ENCODE measurements at regions not wholly inside any gene's neighbourhood (a gene's known extent, or its start where the extent isn't known, plus 50 kb on each side); places are given as distances from the start of the nearest gene placed in this dataset.
A peak's percentile ranks its signal among the peaks of the same experiment; 100 is the strongest.

DNA sequence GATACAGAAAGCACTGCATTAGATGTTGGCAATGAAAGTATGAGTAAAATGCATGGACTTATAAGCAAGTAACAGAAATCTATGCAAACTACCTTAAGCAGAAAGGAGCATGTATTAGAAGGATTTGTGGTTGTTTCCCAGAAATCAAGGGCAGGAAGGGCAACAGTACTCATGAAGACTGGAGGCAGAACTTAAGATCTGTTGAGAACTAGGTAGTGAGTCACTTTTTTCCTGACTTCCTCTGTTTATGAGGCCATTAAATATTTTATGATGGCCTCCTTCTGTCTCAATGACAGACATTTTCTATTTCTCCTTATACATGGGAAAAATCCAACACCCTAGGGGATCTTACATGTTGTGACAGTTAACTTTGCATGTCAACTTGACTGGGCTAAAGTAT, 398.2 kb downstream of the MID1IP1 start:
- TF ChIP-seq, protein P1, sequence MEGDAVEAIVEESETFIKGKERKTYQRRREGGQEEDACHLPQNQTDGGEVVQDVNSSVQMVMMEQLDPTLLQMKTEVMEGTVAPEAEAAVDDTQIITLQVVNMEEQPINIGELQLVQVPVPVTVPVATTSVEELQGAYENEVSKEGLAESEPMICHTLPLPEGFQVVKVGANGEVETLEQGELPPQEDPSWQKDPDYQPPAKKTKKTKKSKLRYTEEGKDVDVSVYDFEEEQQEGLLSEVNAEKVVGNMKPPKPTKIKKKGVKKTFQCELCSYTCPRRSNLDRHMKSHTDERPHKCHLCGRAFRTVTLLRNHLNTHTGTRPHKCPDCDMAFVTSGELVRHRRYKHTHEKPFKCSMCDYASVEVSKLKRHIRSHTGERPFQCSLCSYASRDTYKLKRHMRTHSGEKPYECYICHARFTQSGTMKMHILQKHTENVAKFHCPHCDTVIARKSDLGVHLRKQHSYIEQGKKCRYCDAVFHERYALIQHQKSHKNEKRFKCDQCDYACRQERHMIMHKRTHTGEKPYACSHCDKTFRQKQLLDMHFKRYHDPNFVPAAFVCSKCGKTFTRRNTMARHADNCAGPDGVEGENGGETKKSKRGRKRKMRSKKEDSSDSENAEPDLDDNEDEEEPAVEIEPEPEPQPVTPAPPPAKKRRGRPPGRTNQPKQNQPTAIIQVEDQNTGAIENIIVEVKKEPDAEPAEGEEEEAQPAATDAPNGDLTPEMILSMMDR (conservative IDR thresholded peaks at IDR 0.05; ENCODE audit: low read depth, low read length): no peak
- no peak overlapping the region for H3K4me3 ChIP-seq (ENCODE audit: low read depth, low read length)
- DNase-seq (ENCODE audit: low read depth): no peak

DNA sequence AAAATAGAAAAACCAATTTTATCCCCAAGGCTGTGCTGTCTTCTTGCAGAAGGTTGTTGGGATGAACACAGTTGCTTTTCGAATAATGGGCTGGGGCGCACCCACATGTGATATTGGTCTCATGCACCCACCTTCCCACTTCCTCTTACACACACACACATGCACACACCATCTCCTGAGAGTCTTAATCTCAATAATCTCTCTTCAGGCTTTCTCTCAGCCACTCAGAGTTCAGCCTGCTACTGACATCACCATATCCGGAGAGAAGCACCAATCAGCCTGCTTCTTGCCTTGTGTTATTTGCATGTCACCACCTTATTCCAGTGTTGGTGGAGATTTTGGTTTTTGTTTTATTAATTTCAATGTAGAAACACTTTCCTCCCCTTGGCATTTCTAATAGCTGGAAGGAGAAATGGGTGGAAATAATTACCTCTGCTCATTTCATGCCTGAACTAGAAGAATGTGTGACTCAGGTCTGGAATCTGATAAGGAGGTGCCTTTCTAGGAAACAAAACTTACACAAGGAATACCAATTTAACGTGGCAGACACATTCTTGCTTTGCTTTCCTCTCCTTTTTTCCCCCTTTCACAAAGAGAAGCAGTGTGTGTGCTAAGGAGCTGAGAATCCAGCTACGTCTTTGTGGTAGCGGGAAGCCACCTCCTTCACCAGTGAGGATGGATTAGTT, 400.2 kb downstream of the MID1IP1 start:
- no peak overlapping the region for H3K4me3 ChIP-seq (ENCODE audit: low read depth, low read length)
- DNase-seq (ENCODE audit: low read depth): peak; percentile 20
- TF ChIP-seq, protein P1 (conservative IDR thresholded peaks at IDR 0.05; ENCODE audit: low read depth, low read length): no peak

DNA sequence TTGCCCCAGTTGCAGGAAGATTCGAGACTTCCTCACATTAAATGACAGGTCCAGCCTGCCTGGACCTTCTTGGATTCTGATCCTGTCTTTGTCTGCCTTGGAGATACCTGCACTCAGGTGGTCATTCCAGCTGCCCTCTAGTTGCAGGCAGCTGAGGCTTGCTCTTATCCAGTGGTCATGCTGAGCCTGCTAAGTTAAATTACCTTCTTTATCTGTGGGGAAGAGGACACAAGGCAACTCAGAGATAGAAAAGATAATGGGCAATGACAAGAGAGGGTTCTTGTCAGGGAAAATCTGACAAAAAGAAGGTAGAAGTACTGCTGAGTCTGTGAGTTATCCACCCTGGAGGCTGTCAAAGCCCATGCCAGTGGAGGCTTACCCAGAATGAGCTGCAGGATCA, 401.4 kb downstream of the MID1IP1 start:
- no peak overlapping the region for H3K4me3 ChIP-seq (ENCODE audit: low read depth, low read length)
- no peak for DNase-seq (ENCODE audit: low read depth)
- TF ChIP-seq, protein P1 (conservative IDR thresholded peaks at IDR 0.05; ENCODE audit: low read depth, low read length): no peak

- TF ChIP-seq, protein P1 (conservative IDR thresholded peaks at IDR 0.05; ENCODE audit: low read depth, low read length): no peak
- DNase-seq (ENCODE audit: low read depth): no peak
- no peak overlapping the region for H3K4me3 ChIP-seq (ENCODE audit: low read depth, low read length)
Observed at GRCh38 chrX:39203427-39203826, 402.2 kb downstream of the MID1IP1 start.

DNA sequence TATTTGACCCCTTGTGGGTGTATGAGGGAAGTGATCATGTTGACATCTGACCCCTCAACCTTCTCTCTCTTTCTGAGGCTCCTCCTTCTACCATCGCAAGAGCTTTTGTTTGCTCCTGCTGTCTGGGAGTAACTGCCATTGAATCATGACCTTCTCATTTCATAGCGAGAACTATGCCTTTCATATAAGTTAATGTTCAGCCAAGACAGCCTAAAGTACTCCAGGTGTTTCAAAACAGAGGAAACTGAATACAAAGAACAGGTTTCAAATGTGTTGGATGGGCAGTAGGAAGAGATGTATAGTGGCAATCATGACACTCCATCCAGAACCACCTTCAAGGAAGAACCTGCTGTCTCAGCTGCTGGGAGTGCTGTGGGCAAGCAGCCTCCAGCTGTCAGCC, 403.1 kb downstream of the MID1IP1 start:
- no peak for DNase-seq (ENCODE audit: low read depth)
- no peak overlapping the region for H3K4me3 ChIP-seq (ENCODE audit: low read depth, low read length)
- TF ChIP-seq, protein P1 (conservative IDR thresholded peaks at IDR 0.05; ENCODE audit: low read depth, low read length): no peak

GRCh38 chrX:39204945-39205344, 403.7 kb downstream of the MID1IP1 start:
- no peak for DNase-seq (ENCODE audit: low read depth)
- no peak overlapping the region for H3K4me3 ChIP-seq (ENCODE audit: low read depth, low read length)
- TF ChIP-seq, protein P1 (conservative IDR thresholded peaks at IDR 0.05; ENCODE audit: low read depth, low read length): no peak

DNA sequence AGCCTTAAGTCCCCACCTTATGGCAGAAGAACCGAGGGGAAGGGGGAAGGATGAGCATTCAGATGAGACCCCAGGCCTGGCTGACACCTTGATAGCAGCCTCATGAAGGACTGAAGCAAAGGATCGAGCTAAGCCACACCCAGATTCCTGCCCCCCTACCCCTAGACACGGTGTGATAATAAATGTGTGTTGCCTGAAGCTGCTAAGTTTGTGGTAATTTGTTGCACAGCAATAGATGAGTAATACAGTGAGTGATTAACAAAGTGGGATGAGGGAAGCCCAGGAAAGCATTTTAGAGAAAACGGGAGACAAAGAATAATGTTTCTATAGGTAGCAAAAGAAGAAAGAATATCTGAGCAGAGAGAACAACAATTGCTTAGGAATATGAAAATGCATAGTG, 404.2 kb downstream of the MID1IP1 start:
- H3K4me3 ChIP-seq (ENCODE audit: low read depth, low read length): no peak overlapping the region
- TF ChIP-seq, protein P1 (conservative IDR thresholded peaks at IDR 0.05; ENCODE audit: low read depth, low read length): no peak
- no peak for DNase-seq (ENCODE audit: low read depth)

All from choroid plexus epithelial cell (primary cell).